Esophagus squamous epithelium (tissue), 5 donors: ENCODE measurements at regions not wholly inside any gene's neighbourhood (a gene's known extent, or its start where the extent isn't known, plus 50 kb on each side); places are given as distances from the start of the nearest gene placed in this dataset.

ENCODE experiments used
- DNase-seq: peaks from one replicate; lab custom pipeline; 2025; lab: John Stamatoyannopoulos, UW
- H3K27ac ChIP-seq, 4 donors: fragments of 200-600 bp; sonication (generic); one replicate each; pipeline ENCODE4 v1.5.1; 2016 to 2019; ENCODE audit warnings: mild to moderate bottlenecking in 1 of 4
- H3K27me3 ChIP-seq, 4 donors: fragments of 200-600 bp; sonication (generic); 1 replicate in 3 of 4; 2 replicates in 1 of 4; pipeline versions ENCODE4 v1.5.1 to v1.6.0; 2017 to 2021; ENCODE audit warnings: antibody characterized with exemption in 1 of 4
- H3K36me3 ChIP-seq, 3 donors: fragments of 200-600 bp; sonication (generic); one replicate each; pipeline ENCODE4 v1.5.1; 2016 to 2019
- H3K4me1 ChIP-seq, 3 donors: fragments of 200-600 bp; sonication (generic); one replicate each; pipeline ENCODE4 v1.5.1; 2017 to 2019
- H3K4me3 ChIP-seq, 4 donors: fragments of 200-600 bp; sonication (generic); 1 replicate in 3 of 4; 2 replicates in 1 of 4; pipeline ENCODE4 v1.5.1; 2016 to 2019; ENCODE audit warnings: mild to moderate bottlenecking in 2 of 4, moderate library complexity in 1 of 4
- H3K9me3 ChIP-seq, 3 donors: fragments of 200-600 bp; sonication (generic); one replicate each; pipeline ENCODE4 v1.5.1; 2016 to 2019
- CTCF ChIP-seq, 6 experiments: fragments of 450-650 bp in 4 of 6; fragments of 200-600 bp in 2 of 6; sonication (generic) in 2 of 6; IDR thresholded peaks; one replicate each; pipeline ENCODE4 v1.5.1; 2016 to 2019; ENCODE audit warnings: antibody characterized with exemption in 6 of 6, mild to moderate bottlenecking in 4 of 6, moderate library complexity in 4 of 6
- POLR2A ChIP-seq, 4 donors: fragments of 450-650 bp; IDR thresholded peaks; one replicate each; pipeline ENCODE4 v1.6.1; 2017; ENCODE audit warnings: antibody characterized with exemption in 4 of 4, mild to moderate bottlenecking in 4 of 4, moderate library complexity in 3 of 4
- WGBS, 2 donors: methylation state at CpG; one replicate each; pipeline ENCODE4 v1.1.5; 2018; 5-methylcytosine and 5-hydroxymethylcytosine counted together
- intact Hi-C: fragments of 100-400 bp; cut with DNase I; formaldehyde crosslinking; loops from one replicate; pipeline ENCODE4 v1.15.0; 2022
- donor health status: DM: yes; HTN: yes; CAD: no.

- 23 to 58% methylated on average over 1 of the region's 1 CpG for WGBS, 2 donors
- intact Hi-C loops, result no loop called here
- H3K9me3 ChIP-seq, result no peaks in the 10 kb centered on the region
- no peaks in the 10 kb centered on the region for H3K27me3 ChIP-seq
- H3K4me1 ChIP-seq, result no peaks in the 10 kb centered on the region
- TF ChIP-seq POLR2A (IDR thresholded peaks at IDR 0.05) (no peak), CTCF (IDR thresholded peaks at IDR 0.05) (no peak)
- no peak overlapping the region for H3K27ac ChIP-seq
- no peak overlapping the region for H3K4me3 ChIP-seq
- H3K36me3 ChIP-seq, result no peaks in the 10 kb centered on the region
- no peak for DNase-seq
Observed at GRCh38 chr6:144886682-144887081, 601.5 kb downstream of the UTRN start.

GRCh38 chr6:144888621-144889020, 603.5 kb downstream of the UTRN start:
- DNase-seq, result no peak
- Histone ChIP-seq H3K9me3 (no peaks in the 10 kb centered on the region), H3K36me3 (no peaks in the 10 kb centered on the region), H3K27me3 (no peaks in the 10 kb centered on the region), H3K27ac (no peak overlapping the region), H3K4me3 (no peak overlapping the region), H3K4me1 (no peaks in the 10 kb centered on the region)
- intact Hi-C loops, result no loop called here
- TF ChIP-seq POLR2A (IDR thresholded peaks at IDR 0.05), result no peak
- no peak for TF ChIP-seq CTCF (IDR thresholded peaks at IDR 0.05)
- 0 to 44% methylated on average over 1 of the region's 1 CpG for WGBS, 2 donors

- Histone ChIP-seq H3K36me3 (no peaks in the 10 kb centered on the region), H3K4me3 (no peak overlapping the region), H3K4me1 (no peaks in the 10 kb centered on the region), H3K27ac (no peak overlapping the region), H3K27me3 (no peaks in the 10 kb centered on the region), H3K9me3 (no peaks in the 10 kb centered on the region)
- DNase-seq, result no peak
- 60 to 72% methylated on average over 2 of the region's 2 CpGs for WGBS, 2 donors
- intact Hi-C loops, result no loop called here
- TF ChIP-seq POLR2A (IDR thresholded peaks at IDR 0.05) (no peak), CTCF (IDR thresholded peaks at IDR 0.05) (no peak)
Observed at GRCh38 chr6:144893680-144894151, 608.6 kb downstream of the UTRN start.

- no peak overlapping the region for H3K4me3 ChIP-seq
- no peaks in the 10 kb centered on the region for H3K9me3 ChIP-seq
- TF ChIP-seq CTCF (IDR thresholded peaks at IDR 0.05) (no peak), POLR2A (IDR thresholded peaks at IDR 0.05) (no peak)
- no peaks in the 10 kb centered on the region for H3K36me3 ChIP-seq
- intact Hi-C loops, result no loop called here
- H3K4me1 ChIP-seq, result no peaks in the 10 kb centered on the region
- DNase-seq, result no peak
- H3K27me3 ChIP-seq, result no peaks in the 10 kb centered on the region
- no peak overlapping the region for H3K27ac ChIP-seq
- 82 to 90% methylated on average over 2 of the region's 2 CpGs for WGBS, 2 donors
Observed at GRCh38 chr6:144894240-144894639, 609.1 kb downstream of the UTRN start.

GRCh38 chr6:144895313-144896278, 610.5 kb downstream of the UTRN start:
- 25 to 34% methylated on average over 7 to 8 of the region's 8 CpGs for WGBS, 2 donors
- DNase-seq, result no peak
- intact Hi-C loops, result no loop called here
- Histone ChIP-seq H3K9me3 (no peaks in the 10 kb centered on the region), H3K4me3 (no peak overlapping the region), H3K4me1 (no peaks in the 10 kb centered on the region), H3K27ac (peak overlapping the region in 1 of 4 donors; percentile 21), H3K36me3 (no peaks in the 10 kb centered on the region), H3K27me3 (no peaks in the 10 kb centered on the region)
- no peak for TF ChIP-seq POLR2A (IDR thresholded peaks at IDR 0.05)
- TF ChIP-seq CTCF (IDR thresholded peaks at IDR 0.05), result no peak
